ENCODE measurements at regions not wholly inside any gene's neighbourhood (a gene's known extent, or its start where the extent isn't known, plus 50 kb on each side); places are given as distances from the start of the nearest gene placed in this dataset.
"Not testable (repeated sequence)": the region's sequence is repeated elsewhere in the genome, so short reads cannot be mapped to it uniquely, and the experiment has no call there.

GRCh38 chr7:66481229-66481628 lies 147.5 kb upstream of the KCTD7 start:
- FAIRE-seq; H4K20me1 ChIP-seq (ENCODE audit: control insufficient read depth, insufficient read depth); H3K79me2 ChIP-seq (ENCODE audit: control insufficient read depth, insufficient read depth, low read length); H3K36me3 ChIP-seq (ENCODE audit: control insufficient read depth in 2 of 2, insufficient read depth in 2 of 2, low read length in 1 of 2); SMC1A ChIA-PET (ENCODE audit: uncharacterized antibody, unreplicated experiment); H3K4me2 ChIP-seq (ENCODE audit: control insufficient read depth, insufficient read depth); BruUV-seq (replicated peaks); H3K27me3 ChIP-seq (replicated peaks in 1 of 2; ENCODE audit: control insufficient read depth in 2 of 2, insufficient read depth in 2 of 2, low read length in 1 of 2); H3K9me3 ChIP-seq (replicated peaks; ENCODE audit: control insufficient read depth, insufficient read depth, low read length); H3K4me3 ChIP-seq; H3K27ac ChIP-seq (ENCODE audit: control insufficient read depth, insufficient read depth); DNase-seq (ENCODE audit: low read depth, low spot score); RAD21 ChIA-PET (ENCODE audit: unreplicated experiment); POLR2A ChIA-PET; H3K9ac ChIP-seq (ENCODE audit: control insufficient read depth, insufficient read depth, low read length); ATAC-seq; intact Hi-C loops (cut with micrococcal nuclease; ENCODE audit: unreplicated experiment); H3K4me1 ChIP-seq (ENCODE audit: control insufficient read depth, insufficient read depth, low read length); H2AFZ ChIP-seq (ENCODE audit: control insufficient read depth, low read depth, low read length); CTCF ChIA-PET; in situ Hi-C loops (cut with MboI): not testable (repeated sequence)
- 94% methylated on average over 1 of the region's 1 CpG for WGBS (ENCODE audit: insufficient coverage, insufficient replicate concordance, low lambda C conversion rate, missing lambda C conversion rate)

- POLR2A ChIA-PET; H3K27me3 ChIP-seq (replicated peaks in 1 of 2; ENCODE audit: control insufficient read depth in 2 of 2, insufficient read depth in 2 of 2, low read length in 1 of 2); SMC1A ChIA-PET (ENCODE audit: uncharacterized antibody, unreplicated experiment); BruUV-seq (replicated peaks); H4K20me1 ChIP-seq (ENCODE audit: control insufficient read depth, insufficient read depth); CTCF ChIA-PET; H3K36me3 ChIP-seq (ENCODE audit: control insufficient read depth in 2 of 2, insufficient read depth in 2 of 2, low read length in 1 of 2); H3K4me1 ChIP-seq (ENCODE audit: control insufficient read depth, insufficient read depth, low read length); H3K9ac ChIP-seq (ENCODE audit: control insufficient read depth, insufficient read depth, low read length); DNase-seq (ENCODE audit: low read depth, low spot score); RAD21 ChIA-PET (ENCODE audit: unreplicated experiment); intact Hi-C loops (cut with micrococcal nuclease; ENCODE audit: unreplicated experiment); in situ Hi-C loops (cut with MboI); H3K4me3 ChIP-seq; H3K9me3 ChIP-seq (replicated peaks; ENCODE audit: control insufficient read depth, insufficient read depth, low read length); H3K79me2 ChIP-seq (ENCODE audit: control insufficient read depth, insufficient read depth, low read length); FAIRE-seq; H2AFZ ChIP-seq (ENCODE audit: control insufficient read depth, low read depth, low read length); H3K27ac ChIP-seq (ENCODE audit: control insufficient read depth, insufficient read depth); H3K4me2 ChIP-seq (ENCODE audit: control insufficient read depth, insufficient read depth); ATAC-seq: not testable (repeated sequence)
- 88% methylated on average over 8 of the region's 8 CpGs for WGBS (ENCODE audit: insufficient coverage, insufficient replicate concordance, low lambda C conversion rate, missing lambda C conversion rate)
These were observed 139.6 kb upstream of the KCTD7 start for GRCh38 chr7:66489065-66489464.

GRCh38 chr7:66489741-66490140 lies 138.9 kb upstream of the KCTD7 start:
- CTCF ChIA-PET = interaction anchor here (0.6 kb wide), 1 partner anchor 575 kb away, joined by 4 read pairs; no protein-coding TSS in a partner anchor
- H2AFZ ChIP-seq (ENCODE audit: control insufficient read depth, low read depth, low read length); H3K9me3 ChIP-seq (replicated peaks; ENCODE audit: control insufficient read depth, insufficient read depth, low read length); POLR2A ChIA-PET; ATAC-seq; RAD21 ChIA-PET (ENCODE audit: unreplicated experiment); BruUV-seq (replicated peaks); H3K4me2 ChIP-seq (ENCODE audit: control insufficient read depth, insufficient read depth); H3K27ac ChIP-seq (ENCODE audit: control insufficient read depth, insufficient read depth); H3K4me1 ChIP-seq (ENCODE audit: control insufficient read depth, insufficient read depth, low read length); H4K20me1 ChIP-seq (ENCODE audit: control insufficient read depth, insufficient read depth); H3K36me3 ChIP-seq (ENCODE audit: control insufficient read depth in 2 of 2, insufficient read depth in 2 of 2, low read length in 1 of 2); H3K4me3 ChIP-seq; H3K27me3 ChIP-seq (replicated peaks in 1 of 2; ENCODE audit: control insufficient read depth in 2 of 2, insufficient read depth in 2 of 2, low read length in 1 of 2); FAIRE-seq; H3K79me2 ChIP-seq (ENCODE audit: control insufficient read depth, insufficient read depth, low read length); DNase-seq (ENCODE audit: low read depth, low spot score); SMC1A ChIA-PET (ENCODE audit: uncharacterized antibody, unreplicated experiment); H3K9ac ChIP-seq (ENCODE audit: control insufficient read depth, insufficient read depth, low read length); in situ Hi-C loops (cut with MboI): not testable (repeated sequence)
- 50% methylated on average over 2 of the region's 2 CpGs for WGBS (ENCODE audit: insufficient coverage, insufficient replicate concordance, low lambda C conversion rate, missing lambda C conversion rate)
- intact Hi-C loops (cut with micrococcal nuclease; ENCODE audit: unreplicated experiment) = loop anchor here (5.0 to 10.0 kb wide), 2 partner anchors 285 to 502 kb away; partner anchors contain the start of gene TPST1

- H3K36me3 ChIP-seq (ENCODE audit: control insufficient read depth in 2 of 2, insufficient read depth in 2 of 2, low read length in 1 of 2); H3K9me3 ChIP-seq (replicated peaks; ENCODE audit: control insufficient read depth, insufficient read depth, low read length); POLR2A ChIA-PET; H3K4me3 ChIP-seq; FAIRE-seq; H3K4me1 ChIP-seq (ENCODE audit: control insufficient read depth, insufficient read depth, low read length); H3K4me2 ChIP-seq (ENCODE audit: control insufficient read depth, insufficient read depth); H3K27ac ChIP-seq (ENCODE audit: control insufficient read depth, insufficient read depth); CTCF ChIA-PET; H4K20me1 ChIP-seq (ENCODE audit: control insufficient read depth, insufficient read depth); H2AFZ ChIP-seq (ENCODE audit: control insufficient read depth, low read depth, low read length); DNase-seq (ENCODE audit: low read depth, low spot score); H3K79me2 ChIP-seq (ENCODE audit: control insufficient read depth, insufficient read depth, low read length); SMC1A ChIA-PET (ENCODE audit: uncharacterized antibody, unreplicated experiment); in situ Hi-C loops (cut with MboI); ATAC-seq; H3K9ac ChIP-seq (ENCODE audit: control insufficient read depth, insufficient read depth, low read length); RAD21 ChIA-PET (ENCODE audit: unreplicated experiment); BruUV-seq (replicated peaks); H3K27me3 ChIP-seq (replicated peaks in 1 of 2; ENCODE audit: control insufficient read depth in 2 of 2, insufficient read depth in 2 of 2, low read length in 1 of 2): not testable (repeated sequence)
- intact Hi-C loops (cut with micrococcal nuclease; ENCODE audit: unreplicated experiment) = loop anchor here (5.0 to 10.0 kb wide), 2 partner anchors 286 to 504 kb away; partner anchors contain the start of gene TPST1
- 99% methylated on average over 7 of the region's 11 CpGs for WGBS (ENCODE audit: insufficient coverage, insufficient replicate concordance, low lambda C conversion rate, missing lambda C conversion rate)
These were observed 137.7 kb upstream of the KCTD7 start for GRCh38 chr7:66490979-66491378.

Measured in GM12878 (cell line).